ENCODE measurements at regions not wholly inside any gene's neighbourhood (a gene's known extent, or its start where the extent isn't known, plus 50 kb on each side); places are given as distances from the start of the nearest gene placed in this dataset.
"Not testable (repeated sequence)": the region's sequence is repeated elsewhere in the genome, so short reads cannot be mapped to it uniquely, and the experiment has no call there.

DNA sequence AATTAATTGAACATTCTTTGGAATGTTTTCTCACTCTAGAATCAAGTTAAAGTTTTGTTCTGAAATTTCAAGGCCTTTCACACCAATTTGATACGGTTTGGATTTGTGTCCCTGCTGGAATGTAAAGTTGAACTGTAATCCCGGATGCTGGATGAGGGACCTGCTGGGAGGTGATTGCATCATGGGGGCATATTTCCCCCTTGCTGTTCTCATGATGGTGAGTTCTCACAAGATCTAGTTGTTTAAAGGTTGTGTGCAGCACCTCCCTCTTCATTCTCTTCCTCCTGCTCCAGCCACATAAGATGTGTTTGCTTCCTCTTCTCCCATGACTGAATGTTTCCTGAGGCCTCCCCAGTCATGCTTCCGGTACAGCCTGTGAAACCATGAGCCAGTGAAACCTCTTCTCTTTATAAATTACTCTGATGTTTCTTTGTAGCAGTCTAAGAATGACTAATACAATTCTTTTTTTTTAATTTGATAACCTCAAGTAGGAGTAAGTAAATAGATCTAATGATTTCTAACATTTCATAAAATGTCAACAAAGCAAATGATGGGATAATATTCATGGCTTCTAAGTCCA, 144.2 kb upstream of the CDH7 start:
- ChIA-PET CTCF (no interaction called here), POLR2A (no interaction called here)
- Histone ChIP-seq H3K36me3 (ENCODE audit: control insufficient read depth, insufficient read depth, low read length) (no peaks in the 10 kb centered on the region), H3K4me3 (ENCODE audit: low read depth, low read length) (no peak overlapping the region), H3K27me3 (ENCODE audit: control insufficient read depth, insufficient read depth, low read length) (no peaks in the 10 kb centered on the region)
- TF ChIP-seq CTCF (IDR thresholded peaks at IDR 0.05; ENCODE audit: insufficient read depth, low read depth, low read length): no peak
- no peak for DNase-seq (ENCODE audit: low read depth)

DNA sequence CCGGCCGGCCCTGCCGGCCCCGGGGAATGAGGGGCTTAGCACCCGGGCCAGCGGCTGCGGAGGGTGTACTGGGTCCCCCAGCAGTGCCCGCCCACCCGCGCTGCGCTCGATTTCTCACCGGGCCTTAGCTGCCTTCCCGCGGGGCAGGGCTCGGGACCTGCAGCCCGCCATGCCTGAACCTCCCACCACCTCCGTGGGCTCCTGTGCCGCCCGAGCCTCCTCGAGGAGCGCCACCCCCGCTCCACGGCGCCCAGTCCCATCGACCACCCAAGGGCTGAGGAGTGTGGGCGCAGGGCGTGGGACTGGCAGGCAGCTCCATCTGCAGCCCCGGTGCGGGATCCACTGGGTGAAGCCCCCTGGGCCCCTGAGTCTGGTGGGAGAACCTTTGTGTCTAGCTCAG, 145.5 kb upstream of the CDH7 start:
- H3K27me3 ChIP-seq (ENCODE audit: control insufficient read depth, insufficient read depth, low read length); POLR2A ChIA-PET; CTCF ChIA-PET; H3K4me3 ChIP-seq (ENCODE audit: low read depth, low read length); DNase-seq (ENCODE audit: low read depth); H3K36me3 ChIP-seq (ENCODE audit: control insufficient read depth, insufficient read depth, low read length): not testable (repeated sequence)

DNA sequence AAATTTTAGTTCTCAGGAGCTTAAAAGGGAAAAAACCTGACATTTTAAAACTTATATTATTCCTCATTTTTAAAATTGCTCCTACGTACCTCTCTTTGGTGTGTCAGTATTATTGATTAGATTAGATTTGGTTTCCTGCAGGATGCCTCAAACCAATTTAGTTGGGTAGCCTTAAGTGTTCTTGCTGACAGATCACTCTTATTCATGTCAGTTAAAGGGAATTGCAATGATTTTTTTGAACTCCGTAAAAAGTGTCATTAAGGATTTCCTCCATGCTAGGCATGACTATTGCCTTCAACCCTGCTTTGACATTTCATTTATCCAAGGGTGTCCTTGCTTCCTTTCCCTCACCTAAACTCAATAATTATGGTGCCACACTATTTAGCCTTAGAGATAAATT, 149.0 kb upstream of the CDH7 start:
- CTCF ChIA-PET: no interaction called here
- no peak for TF ChIP-seq CTCF (IDR thresholded peaks at IDR 0.05; ENCODE audit: insufficient read depth, low read depth, low read length)
- POLR2A ChIA-PET: no interaction called here
- DNase-seq (ENCODE audit: low read depth): no peak
- no peaks in the 10 kb centered on the region for H3K27me3 ChIP-seq (ENCODE audit: control insufficient read depth, insufficient read depth, low read length)
- H3K4me3 ChIP-seq (ENCODE audit: low read depth, low read length): no peak overlapping the region
- H3K36me3 ChIP-seq (ENCODE audit: control insufficient read depth, insufficient read depth, low read length): no peaks in the 10 kb centered on the region

- Histone ChIP-seq H3K27me3 (ENCODE audit: control insufficient read depth, insufficient read depth, low read length) (no peaks in the 10 kb centered on the region), H3K36me3 (ENCODE audit: control insufficient read depth, insufficient read depth, low read length) (no peaks in the 10 kb centered on the region), H3K4me3 (ENCODE audit: low read depth, low read length) (no peak overlapping the region)
- no peak for TF ChIP-seq CTCF (IDR thresholded peaks at IDR 0.05; ENCODE audit: insufficient read depth, low read depth, low read length)
- POLR2A ChIA-PET: no interaction called here
- no peak for DNase-seq (ENCODE audit: low read depth)
- CTCF ChIA-PET: no interaction called here
Observed at GRCh38 chr18:65592435-65592834, 158.4 kb upstream of the CDH7 start.

- ChIA-PET CTCF (no interaction called here), POLR2A (no interaction called here)
- no peaks in the 10 kb centered on the region for H3K36me3 ChIP-seq (ENCODE audit: control insufficient read depth, insufficient read depth, low read length)
- no peak overlapping the region for H3K4me3 ChIP-seq (ENCODE audit: low read depth, low read length)
- no peak for DNase-seq (ENCODE audit: low read depth)
- H3K27me3 ChIP-seq (ENCODE audit: control insufficient read depth, insufficient read depth, low read length): no peaks in the 10 kb centered on the region
- no peak for TF ChIP-seq CTCF (IDR thresholded peaks at IDR 0.05; ENCODE audit: insufficient read depth, low read depth, low read length)
Observed at GRCh38 chr18:65587491-65587890, 163.3 kb upstream of the CDH7 start.

DNA sequence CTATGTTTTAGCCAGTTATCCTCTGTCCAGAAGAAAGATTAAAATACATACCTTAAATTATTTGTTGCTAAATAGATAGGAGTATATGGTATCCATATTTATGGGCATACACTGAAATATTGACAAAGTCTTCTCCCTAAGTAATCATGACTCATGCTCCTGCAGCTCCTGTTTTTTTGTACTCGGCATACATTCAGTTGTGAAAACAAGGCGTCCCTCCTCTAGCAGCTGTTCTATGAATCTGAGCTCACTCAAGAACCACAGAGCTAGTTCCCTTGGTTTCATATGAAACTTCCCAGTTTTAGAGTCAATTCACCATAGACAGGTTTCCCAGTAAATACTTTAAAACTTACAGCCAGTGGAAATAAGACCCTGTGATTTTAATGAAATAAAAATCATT, 168.7 kb upstream of the CDH7 start:
- CTCF ChIA-PET; H3K4me3 ChIP-seq (ENCODE audit: low read depth, low read length); POLR2A ChIA-PET; DNase-seq (ENCODE audit: low read depth); H3K27me3 ChIP-seq (ENCODE audit: control insufficient read depth, insufficient read depth, low read length); H3K36me3 ChIP-seq (ENCODE audit: control insufficient read depth, insufficient read depth, low read length): not testable (repeated sequence)
